SU-DHL-6 (cell line): ENCODE measurements at regions not wholly inside any gene's neighbourhood (a gene's known extent, or its start where the extent isn't known, plus 50 kb on each side); places are given as distances from the start of the nearest gene placed in this dataset.

ENCODE experiments used
- CTCF ChIP-seq: fragments of 200-600 bp; sonication (generic); IDR thresholded peaks from one replicate; pipeline ENCODE4 v1.5.1; 2017; ENCODE audit warnings: antibody characterized with exemption, mild to moderate bottlenecking, low read length, moderate library complexity; ENCODE audit not compliant: insufficient read depth, poor library complexity, severe bottlenecking
- EZH2phosphoT487 ChIP-seq: fragments of 200-600 bp; sonication (generic), shearing (Covaris generic); conservative IDR thresholded peaks from 2 replicates; pipeline ENCODE4 v1.6.1; 2018; ENCODE audit warnings: mild to moderate bottlenecking, antibody characterized with exemption, low read length, moderate library complexity, mixed read lengths

DNA sequence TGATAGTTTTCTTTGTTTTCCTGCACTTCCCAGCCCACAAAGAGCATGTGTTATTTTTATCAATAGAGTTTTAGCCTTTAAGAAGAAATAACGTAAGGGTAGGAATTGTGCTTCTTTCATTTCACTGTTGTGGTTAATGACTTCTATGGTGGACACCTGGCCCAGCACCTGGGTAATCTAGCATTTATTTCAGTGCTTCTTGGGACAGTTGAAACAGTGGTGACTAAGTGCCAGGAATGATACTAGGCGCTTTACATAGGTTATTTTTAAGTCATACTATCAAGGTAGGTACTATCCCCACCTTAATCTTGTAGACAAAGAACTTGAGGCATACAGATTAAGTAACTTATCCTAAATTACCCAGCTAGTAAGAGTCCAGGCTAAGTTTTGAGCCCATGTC, 243.8 kb downstream of the SOX2 start:
- no peak for TF ChIP-seq CTCF
- no peak for TF ChIP-seq EZH2phosphoT487
